A549 (cell line): ENCODE measurements at regions not wholly inside any gene's neighbourhood (a gene's known extent, or its start where the extent isn't known, plus 50 kb on each side); places are given as distances from the start of the nearest gene placed in this dataset.

ENCODE experiments used
- ATAC-seq, 2 experiments: fragments of 200-7000 bp in 1 of 2; fragments of >200 bp in 1 of 2; cut with Nextera tagmentation in 1 of 2; cut with Tn5 transposase in 1 of 2; 3 replicates each; pipeline versions ENCODE4 v1.8.0 to v1.9.1; 2018 to 2020; ENCODE audit warnings: mild to moderate bottlenecking in 1 of 2, moderate library complexity in 1 of 2
- CTCF ChIA-PET: fragments of 300-600 bp; sonication (Branson Sonifier 250); formaldehyde crosslinking; extraction: SDS; loops from one replicate; lab custom pipeline; 2021; ENCODE audit warnings: antibody characterized with exemption, inconsistent platforms; lab: Yijun Ruan, JAX
- POLR2A ChIA-PET: fragments of 350-600 bp; formaldehyde crosslinking; extraction: SDS; loops from one replicate; lab custom pipeline; 2021; ENCODE audit warnings: antibody characterized with exemption, inconsistent platforms; lab: Yijun Ruan, JAX
- DNase-seq, 2 experiments: peaks; one replicate each; pipeline versions ENCODE4 v3.0.0 to v3.0.0-alpha.2; 2011 to 2016; ENCODE audit warnings: low read depth in 1 of 2, low spot score in 1 of 2
- FAIRE-seq: peaks from 2 replicates; lab custom pipeline; 2011; peaks lifted over from hg19 to GRCh38; lab: Jason Lieb, UNC
- H3K27ac ChIP-seq, 2 experiments: fragments of >200 bp; sonication (Bioruptor Twin); formaldehyde crosslinking; 3 replicates each; pipeline ENCODE4 v1.5.1; 2016 to 2017
- H3K4me1 ChIP-seq: fragments of >200 bp; sonication (Bioruptor Twin); formaldehyde crosslinking; 3 replicates; pipeline ENCODE4 v1.6.1; 2016
- H3K4me2 ChIP-seq: fragments of >200 bp; sonication (Bioruptor Twin); formaldehyde crosslinking; 3 replicates; pipeline ENCODE4 v1.6.1; 2016
- H3K4me3 ChIP-seq: fragments of >200 bp; sonication (Bioruptor Twin); formaldehyde crosslinking; 3 replicates; pipeline ENCODE4 v1.5.1; 2016
- H3K9me3 ChIP-seq: fragments of >200 bp; sonication (Bioruptor Twin); formaldehyde crosslinking; 3 replicates; pipeline ENCODE4 v1.6.1; 2016
- BCL3 ChIP-seq: fragments of >200 bp; sonication (Bioruptor Twin); formaldehyde crosslinking; IDR thresholded peaks from 3 replicates; pipeline ENCODE4 v1.6.1; 2016
- BHLHE40 ChIP-seq: IDR thresholded peaks from 2 replicates; pipeline ENCODE4 v1.6.1; 2012; ENCODE audit warnings: low read depth, low read length, inconsistent platforms
- CBX2 ChIP-seq: fragments of 200-600 bp; sonication (generic); IDR thresholded peaks from 2 replicates; pipeline ENCODE4 v1.6.1; 2016; ENCODE audit warnings: low read depth, mild to moderate bottlenecking, borderline replicate concordance
- CEBPB ChIP-seq, 2 experiments: fragments of >200 bp in 1 of 2; sonication (Bioruptor Twin) in 1 of 2; formaldehyde crosslinking in 1 of 2; IDR thresholded peaks; 2 replicates each; pipeline ENCODE4 v1.6.1; 2012 to 2016
- CHD4 ChIP-seq: fragments of 200-600 bp; sonication (generic); IDR thresholded peaks from 2 replicates; pipeline ENCODE4 v1.6.1; 2016; ENCODE audit warnings: antibody characterized with exemption, mild to moderate bottlenecking, borderline replicate concordance
- EP300 ChIP-seq, 2 experiments: fragments of >200 bp; sonication (Bioruptor Twin); formaldehyde crosslinking; IDR thresholded peaks; 2 replicates in 1 of 2; 3 replicates in 1 of 2; pipeline ENCODE4 v1.6.1; 2016 to 2017
- FOSL2 ChIP-seq, 2 experiments: fragments of 450-650 bp in 1 of 2; fragments of >200 bp in 1 of 2; sonication (Bioruptor Twin) in 1 of 2; formaldehyde crosslinking; IDR thresholded peaks; 2 replicates each; pipeline versions ENCODE4 v1.5.0 to v1.6.1; 2016 to 2020; ENCODE audit warnings: mild to moderate bottlenecking in 1 of 2, moderate library complexity in 1 of 2
- FOXS1 ChIP-seq: fragments of 250-450 bp; sonication (Bioruptor Pico); IDR thresholded peaks from 2 replicates; pipeline ENCODE4 v1.5.0; 2020; ENCODE audit warnings: mild to moderate bottlenecking, moderate library complexity
- GATA3 ChIP-seq: IDR thresholded peaks from 2 replicates; pipeline ENCODE4 v1.6.1; 2012; ENCODE audit warnings: borderline replicate concordance
- HDAC2 ChIP-seq: fragments of 200-600 bp; sonication (generic); IDR thresholded peaks from 2 replicates; pipeline ENCODE4 v1.6.1; 2016
- HEYL ChIP-seq: fragments of 250-450 bp; sonication (Bioruptor Pico); IDR thresholded peaks from 2 replicates; pipeline ENCODE4 v1.8.0; 2021; ENCODE audit warnings: mild to moderate bottlenecking, moderate library complexity
- HOXB13 ChIP-seq: fragments of 250-450 bp; sonication (Bioruptor Pico); IDR thresholded peaks from 2 replicates; pipeline ENCODE4 v1.5.0; 2020; ENCODE audit warnings: low read depth, mild to moderate bottlenecking, moderate library complexity
- JUNB ChIP-seq: fragments of >200 bp; sonication (Bioruptor Twin); formaldehyde crosslinking; IDR thresholded peaks from 2 replicates; pipeline ENCODE4 v1.6.1; 2016
- KDM1A ChIP-seq: fragments of 200-600 bp; sonication (generic); IDR thresholded peaks from 2 replicates; pipeline ENCODE4 v1.6.1; 2016; ENCODE audit warnings: low read depth, mild to moderate bottlenecking
- MAX ChIP-seq: IDR thresholded peaks from 2 replicates; pipeline ENCODE4 v1.6.1; 2012
- MYC ChIP-seq: IDR thresholded peaks from 2 replicates; pipeline ENCODE4 v1.6.1; 2012; ENCODE audit warnings: mild to moderate bottlenecking, inconsistent platforms, low read length, improper control_type of control experiment, borderline replicate concordance
- NFE2L2 ChIP-seq: fragments of 150-350 bp; conservative IDR thresholded peaks from 2 replicates; pipeline ENCODE4 v1.6.1; 2014; ENCODE audit warnings: low read length
- POLR2AphosphoS2 ChIP-seq: conservative IDR thresholded peaks from 2 replicates; pipeline ENCODE4 v1.6.1; 2012; ENCODE audit warnings: low read length, improper control_type of control experiment, inconsistent platforms
- RAD21 ChIP-seq, 2 experiments: fragments of >200 bp in 1 of 2; sonication (Bioruptor Twin) in 1 of 2; formaldehyde crosslinking in 1 of 2; IDR thresholded peaks in 1 of 2; conservative IDR thresholded peaks in 1 of 2; 2 replicates in 1 of 2; 3 replicates in 1 of 2; pipeline ENCODE4 v1.6.1; 2012 to 2018; ENCODE audit warnings: inconsistent platforms in 1 of 2
- RARB ChIP-seq: fragments of 250-450 bp; sonication (Bioruptor Pico); IDR thresholded peaks from 2 replicates; pipeline ENCODE4 v1.8.0; 2021; ENCODE audit warnings: mild to moderate bottlenecking, moderate library complexity
- RFX5 ChIP-seq: fragments of 450-650 bp; IDR thresholded peaks from 2 replicates; pipeline ENCODE4 v1.7.1; 2014; ENCODE audit warnings: antibody characterized with exemption, mild to moderate bottlenecking, moderate library complexity
- RNF2 ChIP-seq: fragments of 200-600 bp; sonication (generic); IDR thresholded peaks from 2 replicates; pipeline ENCODE4 v1.6.1; 2016; ENCODE audit warnings: low read depth, mild to moderate bottlenecking, antibody characterized with exemption, moderate library complexity, borderline replicate concordance
- SMC3 ChIP-seq: fragments of >200 bp; sonication (Bioruptor Twin); formaldehyde crosslinking; IDR thresholded peaks from 3 replicates; pipeline ENCODE4 v1.6.1; 2018; ENCODE audit warnings: inconsistent platforms
- ZC3H11A ChIP-seq: fragments of 450-650 bp; IDR thresholded peaks from 2 replicates; pipeline ENCODE4 v1.6.1; 2014; ENCODE audit warnings: antibody characterized with exemption, mild to moderate bottlenecking
- WGBS: methylation state at CpG from one replicate; pipeline ENCODE4 v1.1.6; 2017; ENCODE audit errors: missing lambda C conversion rate; 5-methylcytosine and 5-hydroxymethylcytosine counted together
- TF ChIP-seq, protein P1 (sequence below): fragments of >200 bp; sonication (Bioruptor Twin); formaldehyde crosslinking; IDR thresholded peaks from 3 replicates; pipeline ENCODE4 v1.5.1; 2016
- TF ChIP-seq, protein P2 (sequence below): fragments of 200-600 bp; sonication (generic); IDR thresholded peaks from 2 replicates; pipeline ENCODE4 v1.6.1; 2016; ENCODE audit warnings: antibody characterized with exemption, mild to moderate bottlenecking, moderate library complexity
- TF ChIP-seq, protein P3 (sequence below): fragments of 250-450 bp; sonication (Bioruptor Pico); IDR thresholded peaks from 2 replicates; pipeline ENCODE4 v1.5.0; 2021; ENCODE audit warnings: mild to moderate bottlenecking, moderate library complexity, borderline replicate concordance

GRCh38 chr12:97862072-97862471 lies 399.5 kb downstream of the RMST start:
- no peak overlapping the region for H3K27ac ChIP-seq
- no peaks in the 10 kb centered on the region for H3K9me3 ChIP-seq
- TF ChIP-seq CBX2 = no peak
- no peak for TF ChIP-seq ZC3H11A
- no peak for TF ChIP-seq BHLHE40
- no peak for TF ChIP-seq HDAC2
- TF ChIP-seq, protein P1, sequence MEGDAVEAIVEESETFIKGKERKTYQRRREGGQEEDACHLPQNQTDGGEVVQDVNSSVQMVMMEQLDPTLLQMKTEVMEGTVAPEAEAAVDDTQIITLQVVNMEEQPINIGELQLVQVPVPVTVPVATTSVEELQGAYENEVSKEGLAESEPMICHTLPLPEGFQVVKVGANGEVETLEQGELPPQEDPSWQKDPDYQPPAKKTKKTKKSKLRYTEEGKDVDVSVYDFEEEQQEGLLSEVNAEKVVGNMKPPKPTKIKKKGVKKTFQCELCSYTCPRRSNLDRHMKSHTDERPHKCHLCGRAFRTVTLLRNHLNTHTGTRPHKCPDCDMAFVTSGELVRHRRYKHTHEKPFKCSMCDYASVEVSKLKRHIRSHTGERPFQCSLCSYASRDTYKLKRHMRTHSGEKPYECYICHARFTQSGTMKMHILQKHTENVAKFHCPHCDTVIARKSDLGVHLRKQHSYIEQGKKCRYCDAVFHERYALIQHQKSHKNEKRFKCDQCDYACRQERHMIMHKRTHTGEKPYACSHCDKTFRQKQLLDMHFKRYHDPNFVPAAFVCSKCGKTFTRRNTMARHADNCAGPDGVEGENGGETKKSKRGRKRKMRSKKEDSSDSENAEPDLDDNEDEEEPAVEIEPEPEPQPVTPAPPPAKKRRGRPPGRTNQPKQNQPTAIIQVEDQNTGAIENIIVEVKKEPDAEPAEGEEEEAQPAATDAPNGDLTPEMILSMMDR = no peak
- no peak for TF ChIP-seq KDM1A
- no peak for TF ChIP-seq RFX5
- no peak for TF ChIP-seq RARB (CRISPR knock-in tag)
- no peak for TF ChIP-seq EP300 (IDR thresholded peaks at IDR 0.05)
- TF ChIP-seq RAD21 (conservative IDR thresholded peaks at IDR 0.05 in 1 of 2, IDR thresholded peaks at IDR 0.05 in 1 of 2) = no peak
- no peak for TF ChIP-seq FOXS1
- TF ChIP-seq SMC3 = no peak
- TF ChIP-seq JUNB = no peak
- no peak for TF ChIP-seq POLR2AphosphoS2
- FAIRE-seq (no peak), ATAC-seq (no peak), DNase-seq (no peak)
- ChIA-PET CTCF (no interaction called here), POLR2A (no interaction called here)
- no peak overlapping the region for H3K4me2 ChIP-seq
- WGBS = 9% methylated on average over 2 of the region's 2 CpGs
- no peaks in the 10 kb centered on the region for H3K4me1 ChIP-seq
- H3K4me3 ChIP-seq = no peak overlapping the region

DNA sequence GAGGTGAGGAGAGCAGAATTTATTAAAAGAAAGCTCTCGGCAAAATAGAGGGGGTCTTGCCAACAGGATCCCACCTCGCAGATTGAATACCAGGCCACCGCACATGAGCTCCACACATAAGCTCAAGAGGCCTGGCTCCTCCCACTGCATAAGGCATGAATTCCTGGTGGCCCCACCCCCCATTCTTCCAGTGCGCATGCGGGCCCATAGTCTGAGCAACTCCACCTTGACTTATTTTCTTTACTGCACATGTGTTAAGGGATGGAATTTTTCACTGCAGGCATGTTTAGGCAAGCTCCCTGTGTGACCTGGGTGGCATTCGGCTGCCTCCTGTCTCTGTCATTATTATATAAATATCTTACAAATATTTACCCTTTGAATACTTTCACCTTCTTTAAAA lies 412.5 kb downstream of the RMST start:
- POLR2A ChIA-PET = no interaction called here
- DNase-seq (no peak), FAIRE-seq (no peak), ATAC-seq (no peak)
- no peak overlapping the region for H3K27ac ChIP-seq
- no peaks in the 10 kb centered on the region for H3K9me3 ChIP-seq
- H3K4me2 ChIP-seq = no peak overlapping the region
- WGBS = 34% methylated on average over 6 of the region's 6 CpGs
- H3K4me3 ChIP-seq = no peak overlapping the region
- CTCF ChIA-PET = no interaction called here
- no peaks in the 10 kb centered on the region for H3K4me1 ChIP-seq
- TF ChIP-seq BCL3 (no peak), CEBPB (IDR thresholded peaks at IDR 0.05) (no peak), HDAC2 (no peak), RNF2 (no peak), MYC (no peak), FOSL2 (IDR thresholded peaks at IDR 0.05) (no peak), FOSL2 (CRISPR knock-in tag; IDR thresholded peaks at IDR 0.05) (no peak), RARB (CRISPR knock-in tag) (no peak), MAX (no peak), ZC3H11A (no peak), HOXB13 (no peak), GATA3 (no peak), FOXS1 (no peak), HEYL (no peak), CBX2 (no peak), NFE2L2 (no peak), CHD4 (no peak)
- TF ChIP-seq, protein P1 = no peak
- TF ChIP-seq, protein P2, sequence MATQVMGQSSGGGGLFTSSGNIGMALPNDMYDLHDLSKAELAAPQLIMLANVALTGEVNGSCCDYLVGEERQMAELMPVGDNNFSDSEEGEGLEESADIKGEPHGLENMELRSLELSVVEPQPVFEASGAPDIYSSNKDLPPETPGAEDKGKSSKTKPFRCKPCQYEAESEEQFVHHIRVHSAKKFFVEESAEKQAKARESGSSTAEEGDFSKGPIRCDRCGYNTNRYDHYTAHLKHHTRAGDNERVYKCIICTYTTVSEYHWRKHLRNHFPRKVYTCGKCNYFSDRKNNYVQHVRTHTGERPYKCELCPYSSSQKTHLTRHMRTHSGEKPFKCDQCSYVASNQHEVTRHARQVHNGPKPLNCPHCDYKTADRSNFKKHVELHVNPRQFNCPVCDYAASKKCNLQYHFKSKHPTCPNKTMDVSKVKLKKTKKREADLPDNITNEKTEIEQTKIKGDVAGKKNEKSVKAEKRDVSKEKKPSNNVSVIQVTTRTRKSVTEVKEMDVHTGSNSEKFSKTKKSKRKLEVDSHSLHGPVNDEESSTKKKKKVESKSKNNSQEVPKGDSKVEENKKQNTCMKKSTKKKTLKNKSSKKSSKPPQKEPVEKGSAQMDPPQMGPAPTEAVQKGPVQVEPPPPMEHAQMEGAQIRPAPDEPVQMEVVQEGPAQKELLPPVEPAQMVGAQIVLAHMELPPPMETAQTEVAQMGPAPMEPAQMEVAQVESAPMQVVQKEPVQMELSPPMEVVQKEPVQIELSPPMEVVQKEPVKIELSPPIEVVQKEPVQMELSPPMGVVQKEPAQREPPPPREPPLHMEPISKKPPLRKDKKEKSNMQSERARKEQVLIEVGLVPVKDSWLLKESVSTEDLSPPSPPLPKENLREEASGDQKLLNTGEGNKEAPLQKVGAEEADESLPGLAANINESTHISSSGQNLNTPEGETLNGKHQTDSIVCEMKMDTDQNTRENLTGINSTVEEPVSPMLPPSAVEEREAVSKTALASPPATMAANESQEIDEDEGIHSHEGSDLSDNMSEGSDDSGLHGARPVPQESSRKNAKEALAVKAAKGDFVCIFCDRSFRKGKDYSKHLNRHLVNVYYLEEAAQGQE = no peak
- TF ChIP-seq, protein P3, sequence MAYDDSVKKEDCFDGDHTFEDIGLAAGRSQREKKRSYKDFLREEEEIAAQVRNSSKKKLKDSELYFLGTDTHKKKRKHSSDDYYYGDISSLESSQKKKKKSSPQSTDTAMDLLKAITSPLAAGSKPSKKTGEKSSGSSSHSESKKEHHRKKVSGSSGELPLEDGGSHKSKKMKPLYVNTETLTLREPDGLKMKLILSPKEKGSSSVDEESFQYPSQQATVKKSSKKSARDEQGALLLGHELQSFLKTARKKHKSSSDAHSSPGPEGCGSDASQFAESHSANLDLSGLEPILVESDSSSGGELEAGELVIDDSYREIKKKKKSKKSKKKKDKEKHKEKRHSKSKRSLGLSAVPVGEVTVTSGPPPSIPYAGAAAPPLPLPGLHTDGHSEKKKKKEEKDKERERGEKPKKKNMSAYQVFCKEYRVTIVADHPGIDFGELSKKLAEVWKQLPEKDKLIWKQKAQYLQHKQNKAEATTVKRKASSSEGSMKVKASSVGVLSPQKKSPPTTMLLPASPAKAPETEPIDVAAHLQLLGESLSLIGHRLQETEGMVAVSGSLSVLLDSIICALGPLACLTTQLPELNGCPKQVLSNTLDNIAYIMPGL (CRISPR knock-in tag) = no peak
